ENCODE measurements at regions not wholly inside any gene's neighbourhood (a gene's known extent, or its start where the extent isn't known, plus 50 kb on each side); places are given as distances from the start of the nearest gene placed in this dataset.
"Not testable (repeated sequence)": the region's sequence is repeated elsewhere in the genome, so short reads cannot be mapped to it uniquely, and the experiment has no call there.

DNA sequence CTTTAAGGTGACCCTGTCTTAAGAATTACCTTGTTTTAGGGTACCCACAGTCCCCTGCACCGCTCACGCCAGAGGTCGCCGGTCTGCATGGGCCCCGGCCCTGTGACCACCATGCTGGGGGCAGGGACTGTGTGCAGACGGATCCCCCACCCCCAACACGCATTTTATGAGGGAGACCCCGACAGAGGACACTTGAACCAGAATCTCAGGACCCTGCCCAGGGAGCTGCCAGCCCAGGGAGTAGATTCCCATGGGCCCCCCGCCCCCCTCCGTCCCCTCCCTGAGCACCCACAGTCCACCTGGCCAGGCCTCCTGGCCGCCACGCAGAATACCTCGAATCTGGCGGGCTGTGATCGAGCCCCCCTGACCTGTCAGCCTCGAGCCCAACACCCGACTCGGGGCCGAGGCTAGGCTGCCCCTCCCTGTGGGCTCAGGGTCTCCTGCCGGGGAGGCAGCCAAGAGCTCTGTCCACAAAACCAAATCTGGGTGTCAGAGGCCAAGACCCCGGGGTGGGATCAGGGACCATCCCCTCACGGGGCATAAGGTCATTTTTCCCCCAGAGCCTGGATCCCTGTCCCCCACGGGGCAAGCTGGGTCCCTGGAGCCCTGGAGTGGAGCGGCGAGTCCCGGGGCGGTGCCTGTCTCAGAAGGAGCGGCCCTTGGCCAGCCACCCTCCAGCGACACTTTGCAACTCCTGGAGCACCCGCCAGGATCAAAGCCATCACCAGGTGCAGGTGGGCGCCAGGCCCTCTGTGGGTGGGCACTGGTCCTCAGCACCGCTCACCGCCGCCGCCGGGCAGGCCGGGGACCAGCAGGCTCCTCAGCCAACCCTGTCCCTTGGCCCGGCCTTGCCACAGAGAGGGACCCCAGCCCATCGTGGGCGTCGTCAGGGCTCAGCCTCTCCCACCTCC, 155.8 kb upstream of the PKP2 start:
- H3K4me1 ChIP-seq = no peaks in the 10 kb centered on the region

DNA sequence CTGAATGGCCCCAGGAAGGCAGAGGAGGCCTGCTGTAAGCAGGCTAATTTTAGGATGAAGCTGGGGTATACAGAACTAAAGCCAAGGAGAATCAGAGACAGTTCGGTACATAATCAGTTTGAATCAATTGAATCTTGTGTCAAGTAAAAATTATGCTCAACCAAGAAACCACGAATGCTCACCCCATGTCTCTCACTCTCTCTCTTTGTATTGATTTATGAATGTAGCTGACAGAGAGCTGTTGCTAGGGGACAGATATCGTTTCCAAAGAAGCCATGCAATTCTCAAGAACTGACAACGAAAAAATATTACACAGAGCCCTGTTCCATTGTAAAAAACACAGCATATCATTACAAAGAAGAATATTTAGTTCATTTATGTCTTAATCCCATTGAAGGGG, 151.1 kb upstream of the PKP2 start:
- intact Hi-C loops (cut with micrococcal nuclease) = no loop called here
- no peaks in the 10 kb centered on the region for H3K9me3 ChIP-seq (replicated peaks)
- TF ChIP-seq, protein P1, sequence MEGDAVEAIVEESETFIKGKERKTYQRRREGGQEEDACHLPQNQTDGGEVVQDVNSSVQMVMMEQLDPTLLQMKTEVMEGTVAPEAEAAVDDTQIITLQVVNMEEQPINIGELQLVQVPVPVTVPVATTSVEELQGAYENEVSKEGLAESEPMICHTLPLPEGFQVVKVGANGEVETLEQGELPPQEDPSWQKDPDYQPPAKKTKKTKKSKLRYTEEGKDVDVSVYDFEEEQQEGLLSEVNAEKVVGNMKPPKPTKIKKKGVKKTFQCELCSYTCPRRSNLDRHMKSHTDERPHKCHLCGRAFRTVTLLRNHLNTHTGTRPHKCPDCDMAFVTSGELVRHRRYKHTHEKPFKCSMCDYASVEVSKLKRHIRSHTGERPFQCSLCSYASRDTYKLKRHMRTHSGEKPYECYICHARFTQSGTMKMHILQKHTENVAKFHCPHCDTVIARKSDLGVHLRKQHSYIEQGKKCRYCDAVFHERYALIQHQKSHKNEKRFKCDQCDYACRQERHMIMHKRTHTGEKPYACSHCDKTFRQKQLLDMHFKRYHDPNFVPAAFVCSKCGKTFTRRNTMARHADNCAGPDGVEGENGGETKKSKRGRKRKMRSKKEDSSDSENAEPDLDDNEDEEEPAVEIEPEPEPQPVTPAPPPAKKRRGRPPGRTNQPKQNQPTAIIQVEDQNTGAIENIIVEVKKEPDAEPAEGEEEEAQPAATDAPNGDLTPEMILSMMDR (IDR thresholded peaks at IDR 0.05; ENCODE audit: borderline replicate concordance) = no peak

More for the DNA sequence above, 155.8 kb upstream of the PKP2 start:
- no peak for DNase-seq
- Histone ChIP-seq H3K36me3 (no peaks in the 10 kb centered on the region), H3K4me3 (no peak overlapping the region), H3K27me3 (ENCODE audit: low read depth) (peaks cover 7% of the 10 kb centered on the region), H3K9me3 (replicated peaks) (no peaks in the 10 kb centered on the region), H3K27ac (replicated peaks) (no peak overlapping the region)
- intact Hi-C loops (cut with micrococcal nuclease) = no loop called here
- TF ChIP-seq, protein P1 (IDR thresholded peaks at IDR 0.05; ENCODE audit: borderline replicate concordance) = no peak

DNA sequence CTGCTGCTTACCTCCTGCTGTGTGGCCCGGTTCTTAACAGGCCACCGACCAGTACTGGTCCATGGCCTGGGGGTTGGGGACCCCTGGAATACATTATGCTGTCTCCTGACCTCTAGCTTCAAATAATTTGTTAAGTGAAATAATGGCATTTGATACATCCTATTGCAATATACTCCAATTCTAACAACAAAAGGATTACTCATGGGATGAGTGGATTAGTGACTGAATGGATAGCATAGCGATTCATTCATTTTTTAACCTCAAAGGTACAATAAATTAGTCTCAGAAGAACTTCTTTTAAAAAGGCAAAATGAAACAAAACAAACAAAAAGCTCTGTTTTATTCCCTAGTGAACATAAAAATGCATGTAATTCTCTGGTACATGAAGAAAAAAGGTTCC, 147.9 kb upstream of the PKP2 start:
- H3K4me3 ChIP-seq = no peak overlapping the region
- H3K9me3 ChIP-seq (replicated peaks) = peaks cover 8% of the 10 kb centered on the region
- TF ChIP-seq, protein P1 (IDR thresholded peaks at IDR 0.05; ENCODE audit: borderline replicate concordance) = no peak
- no peaks in the 10 kb centered on the region for H3K4me1 ChIP-seq
- peaks cover 8% of the 10 kb centered on the region for H3K27me3 ChIP-seq (ENCODE audit: low read depth)
- H3K36me3 ChIP-seq = no peaks in the 10 kb centered on the region
- no peak overlapping the region for H3K27ac ChIP-seq (replicated peaks)
- intact Hi-C loops (cut with micrococcal nuclease) = no loop called here
- DNase-seq = no peak

More for the DNA sequence above, 151.1 kb upstream of the PKP2 start:
- Histone ChIP-seq H3K4me3 (no peak overlapping the region), H3K36me3 (no peaks in the 10 kb centered on the region), H3K27ac (replicated peaks) (no peak overlapping the region), H3K27me3 (ENCODE audit: low read depth) (peaks cover 15% of the 10 kb centered on the region), H3K4me1 (no peaks in the 10 kb centered on the region)
- DNase-seq = no peak

DNA sequence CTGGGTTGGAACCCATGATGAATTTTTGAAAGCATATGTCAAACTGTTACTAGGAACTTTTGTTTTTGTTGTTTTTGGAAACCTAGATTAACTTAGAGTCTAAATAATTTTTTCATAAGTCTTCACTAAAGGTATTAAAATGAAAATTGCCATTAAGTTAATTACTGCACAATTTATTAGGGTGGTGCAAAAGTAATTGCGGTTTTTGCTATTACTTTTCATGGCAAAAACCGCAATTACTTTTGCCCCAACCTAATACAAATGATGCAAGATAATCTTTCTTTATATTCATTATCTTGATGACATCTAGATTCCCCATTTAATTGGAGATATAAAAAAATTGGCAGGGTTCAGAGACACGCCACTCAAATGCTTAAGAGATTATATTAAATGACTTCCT, 145.0 kb upstream of the PKP2 start:
- Histone ChIP-seq H3K36me3 (no peaks in the 10 kb centered on the region), H3K9me3 (replicated peaks) (peaks cover 8% of the 10 kb centered on the region), H3K4me3 (no peak overlapping the region), H3K27ac (replicated peaks) (no peak overlapping the region), H3K4me1 (no peaks in the 10 kb centered on the region), H3K27me3 (ENCODE audit: low read depth) (peaks cover 8% of the 10 kb centered on the region)
- TF ChIP-seq, protein P1 (IDR thresholded peaks at IDR 0.05; ENCODE audit: borderline replicate concordance) = no peak
- no peak for DNase-seq
- intact Hi-C loops (cut with micrococcal nuclease) = no loop called here

DNA sequence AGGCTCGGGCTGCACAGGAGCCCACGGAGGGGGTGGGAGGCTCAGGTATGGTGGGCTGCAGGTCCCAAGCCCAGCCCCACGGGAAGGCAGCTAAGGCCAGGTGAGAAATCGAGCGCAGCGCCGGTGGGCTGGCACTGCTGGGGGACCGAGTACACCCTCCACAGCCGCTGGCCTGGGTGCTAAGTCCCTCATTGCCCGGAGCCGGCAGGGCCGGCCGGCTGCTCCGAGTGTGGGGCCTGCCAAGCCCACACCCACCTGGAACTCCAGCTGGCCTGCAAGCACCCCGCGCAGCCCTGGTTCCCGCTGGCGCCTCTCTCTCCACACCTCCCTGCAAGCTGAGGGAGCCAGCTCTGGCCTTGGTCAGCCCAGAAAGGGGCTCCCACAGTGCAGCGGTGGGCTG, 137.4 kb upstream of the PKP2 start:
- H3K36me3 ChIP-seq; H3K4me3 ChIP-seq; H3K27ac ChIP-seq (replicated peaks); H3K27me3 ChIP-seq (ENCODE audit: low read depth); H3K4me1 ChIP-seq; intact Hi-C loops (cut with micrococcal nuclease); DNase-seq: not testable (repeated sequence)
- peaks cover 18% of the 10 kb centered on the region for H3K9me3 ChIP-seq (replicated peaks)

DNA sequence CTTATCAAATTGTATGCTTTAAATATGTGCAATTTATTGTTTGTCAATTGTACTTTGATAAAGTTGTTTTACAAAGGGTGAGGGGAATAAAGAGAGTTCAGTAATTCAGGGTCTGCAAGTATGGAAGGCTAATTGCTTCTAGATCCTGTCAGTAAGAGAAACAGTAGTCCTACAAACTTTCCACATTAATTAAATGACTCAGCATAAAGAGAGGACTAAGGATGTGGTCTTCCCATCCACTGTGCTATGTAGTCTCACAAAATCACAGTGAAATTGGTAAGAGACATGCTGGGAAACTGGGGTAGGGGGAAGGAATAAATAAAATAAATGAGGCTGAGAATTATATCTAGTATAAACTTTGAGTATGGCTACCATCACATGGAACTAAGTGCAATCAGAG, 130.2 kb upstream of the PKP2 start:
- Histone ChIP-seq H3K9me3 (replicated peaks) (peaks cover 4% of the 10 kb centered on the region), H3K27me3 (ENCODE audit: low read depth) (no peaks in the 10 kb centered on the region), H3K36me3 (no peaks in the 10 kb centered on the region), H3K27ac (replicated peaks) (no peak overlapping the region), H3K4me3 (no peak overlapping the region), H3K4me1 (no peaks in the 10 kb centered on the region)
- TF ChIP-seq, protein P1 (IDR thresholded peaks at IDR 0.05; ENCODE audit: borderline replicate concordance) = no peak
- intact Hi-C loops (cut with micrococcal nuclease) = no loop called here
- DNase-seq = no peak

DNA sequence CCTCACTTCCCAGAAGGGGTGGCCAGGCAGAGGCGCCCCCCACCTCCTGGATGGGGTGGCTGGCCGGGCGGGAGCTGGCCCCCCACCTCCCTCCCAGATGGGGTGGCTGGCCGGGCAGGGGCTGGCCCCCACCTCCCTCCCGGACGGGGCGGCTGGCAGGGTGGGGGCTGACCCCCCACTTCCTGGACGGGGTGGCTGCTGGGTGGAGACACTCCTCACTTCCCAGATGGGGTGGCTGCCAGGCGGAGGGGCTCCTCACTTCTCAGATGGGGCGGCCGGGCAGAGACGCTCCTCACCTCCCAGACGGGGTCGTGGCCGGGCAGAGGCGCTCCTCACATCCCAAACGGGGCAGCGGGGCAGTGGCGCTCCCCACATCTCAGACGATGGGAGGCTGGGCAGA, 126.1 kb upstream of the PKP2 start:
- H3K27ac ChIP-seq (replicated peaks); H3K27me3 ChIP-seq (ENCODE audit: low read depth); DNase-seq; H3K4me3 ChIP-seq; H3K36me3 ChIP-seq; intact Hi-C loops (cut with micrococcal nuclease); H3K4me1 ChIP-seq: not testable (repeated sequence)
- peaks cover 19% of the 10 kb centered on the region for H3K9me3 ChIP-seq (replicated peaks)

DNA sequence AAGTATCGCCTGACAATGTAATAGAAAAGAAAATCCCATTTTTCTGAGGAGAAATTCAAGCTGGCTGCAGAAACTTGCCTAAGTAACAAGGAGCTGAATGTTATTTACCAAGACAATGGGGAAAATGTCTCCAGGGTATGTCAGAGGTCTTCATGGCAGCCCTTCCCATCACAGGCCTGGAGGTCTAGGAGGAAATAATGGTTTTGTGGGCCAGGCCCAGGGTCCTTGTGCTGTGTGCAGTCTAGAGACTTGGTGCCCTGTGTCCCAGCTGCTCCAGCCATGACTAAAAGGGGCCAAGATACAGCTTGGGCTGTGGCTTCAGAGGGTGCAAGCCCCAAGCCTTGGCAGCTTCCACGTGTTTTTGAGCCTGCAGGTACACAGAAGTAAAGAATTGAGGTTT, 120.5 kb upstream of the PKP2 start:
- H3K4me1 ChIP-seq; H3K27ac ChIP-seq (replicated peaks); H3K36me3 ChIP-seq; H3K4me3 ChIP-seq; intact Hi-C loops (cut with micrococcal nuclease); DNase-seq; H3K27me3 ChIP-seq (ENCODE audit: low read depth): not testable (repeated sequence)
- H3K9me3 ChIP-seq (replicated peaks) = peaks cover 41% of the 10 kb centered on the region
